MG63 (cell line): ENCODE measurements at regions not wholly inside any gene's neighbourhood (a gene's known extent, or its start where the extent isn't known, plus 50 kb on each side); places are given as distances from the start of the nearest gene placed in this dataset.

Experiments used
- DNase-seq: peaks from one replicate; pipeline ENCODE4 v3.0.0-alpha.2; 2020
- H3K27me3 ChIP-seq: fragments of 250-450 bp; sonication (Bioruptor Pico); 2 replicates; pipeline ENCODE4 v1.5.1; 2020; ENCODE audit warnings: mild to moderate bottlenecking, moderate library complexity
- H3K36me3 ChIP-seq: fragments of 250-450 bp; sonication (Bioruptor Pico); 2 replicates; pipeline ENCODE4 v1.5.1; 2020; ENCODE audit warnings: mild to moderate bottlenecking, moderate library complexity
- H3K4me3 ChIP-seq: fragments of 250-450 bp; sonication (Bioruptor Pico); 2 replicates; pipeline ENCODE4 v1.5.1; 2020; ENCODE audit warnings: mild to moderate bottlenecking, moderate library complexity
- H3K9me3 ChIP-seq: fragments of 250-450 bp; sonication (Bioruptor Pico); 2 replicates; pipeline ENCODE4 v1.5.1; 2020; ENCODE audit warnings: mild to moderate bottlenecking, moderate library complexity

DNA sequence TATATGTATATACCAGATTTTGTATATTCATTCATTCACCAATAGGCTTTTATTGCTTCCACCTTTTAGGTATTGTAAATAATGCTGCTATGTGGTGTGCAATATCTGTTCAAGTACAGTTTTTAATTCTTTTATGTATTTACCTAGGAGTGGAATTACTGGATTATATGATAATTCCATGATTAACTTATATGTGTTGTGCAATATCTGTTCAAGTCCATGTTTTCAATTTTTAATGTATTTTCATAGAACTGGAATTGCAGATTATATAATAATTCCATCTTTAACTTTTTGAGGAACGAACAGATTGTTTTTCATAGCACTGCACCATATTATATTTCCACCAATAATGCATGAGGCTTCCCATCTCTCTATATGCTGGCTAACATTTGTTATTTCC is 50.6 kb upstream of the L3MBTL4 start:
- DNase-seq, result no peak
- Histone ChIP-seq H3K36me3 (no peaks in the 10 kb centered on the region), H3K27me3 (no peaks in the 10 kb centered on the region), H3K9me3 (no peaks in the 10 kb centered on the region; the same call in 1 of the 2 replicates), H3K4me3 (no peak overlapping the region)

DNA sequence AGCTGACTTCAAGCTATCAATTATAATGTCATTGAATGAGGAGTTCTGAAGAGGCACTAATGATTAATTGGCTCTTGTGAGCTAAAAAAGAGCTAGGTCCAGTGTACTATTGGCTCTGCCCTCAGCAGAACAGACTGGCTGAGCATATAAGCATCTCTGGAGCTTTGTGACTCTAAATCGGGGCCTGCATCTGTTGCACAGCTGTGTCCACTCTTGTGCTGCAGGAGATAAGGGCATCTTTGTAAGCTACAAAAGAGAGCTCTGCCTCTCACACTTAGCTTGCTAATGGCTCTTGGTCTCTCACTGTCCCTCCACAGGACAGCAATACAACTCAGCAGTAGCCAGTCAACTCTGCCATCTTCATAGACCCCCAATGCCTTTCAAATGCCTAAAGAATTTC is 61.5 kb upstream of the L3MBTL4 start:
- no peak for DNase-seq
- H3K4me3 ChIP-seq, result no peak overlapping the region
- no peaks in the 10 kb centered on the region for H3K9me3 ChIP-seq

GRCh38 chr18:6476880-6477279 is 62.2 kb upstream of the L3MBTL4 start:
- Histone ChIP-seq H3K27me3 (no peaks in the 10 kb centered on the region), H3K36me3 (no peaks in the 10 kb centered on the region), H3K4me3 (no peak overlapping the region), H3K9me3 (no peaks in the 10 kb centered on the region)
- DNase-seq, result no peak

More for the DNA sequence above, 61.5 kb upstream of the L3MBTL4 start:
- H3K36me3 ChIP-seq, result no peaks in the 10 kb centered on the region
- no peaks in the 10 kb centered on the region for H3K27me3 ChIP-seq

DNA sequence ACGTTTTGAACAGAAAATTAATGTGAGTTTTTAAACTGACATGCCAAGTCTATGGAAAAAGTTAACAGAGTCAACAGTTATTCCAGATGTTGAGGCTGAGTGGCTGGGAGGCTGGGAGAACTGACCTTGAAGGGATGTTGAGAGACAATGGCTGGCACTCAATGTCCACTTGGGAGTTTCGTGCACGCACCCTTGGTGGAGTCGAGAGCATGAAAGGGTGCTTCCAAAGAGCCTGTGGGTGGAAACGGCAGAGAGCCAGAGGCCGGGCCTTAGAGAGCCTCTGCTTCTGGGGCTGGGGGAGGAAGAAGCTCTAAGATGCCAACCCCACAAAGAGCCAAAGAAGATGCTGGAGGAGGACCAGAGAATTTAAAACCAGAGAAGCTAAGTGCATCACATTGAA is 63.4 kb upstream of the L3MBTL4 start:
- no peak for DNase-seq
- no peaks in the 10 kb centered on the region for H3K9me3 ChIP-seq
- no peaks in the 10 kb centered on the region for H3K36me3 ChIP-seq
- H3K4me3 ChIP-seq, result no peak overlapping the region
- no peaks in the 10 kb centered on the region for H3K27me3 ChIP-seq

DNA sequence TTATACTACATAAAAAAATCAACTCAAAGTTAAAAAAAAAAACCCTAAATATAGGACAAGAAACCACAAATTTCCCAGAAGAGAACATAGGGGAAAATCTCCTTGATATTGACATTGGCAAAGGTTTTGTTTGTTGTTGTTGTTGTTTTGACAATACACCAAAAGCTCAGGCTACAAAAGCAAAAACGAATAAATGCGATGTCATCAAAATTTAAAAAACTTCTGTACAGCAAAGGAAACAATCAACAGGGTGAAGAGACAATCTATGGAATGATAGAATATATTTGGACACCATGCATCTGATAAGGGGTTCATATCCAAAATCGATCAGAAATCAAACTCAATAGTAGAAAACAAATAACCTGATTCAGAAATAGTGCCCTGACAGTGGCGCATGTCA is 65.0 kb upstream of the L3MBTL4 start:
- Histone ChIP-seq H3K4me3 (no peak overlapping the region), H3K36me3 (no peaks in the 10 kb centered on the region), H3K9me3 (no peaks in the 10 kb centered on the region), H3K27me3 (no peaks in the 10 kb centered on the region)
- no peak for DNase-seq

DNA sequence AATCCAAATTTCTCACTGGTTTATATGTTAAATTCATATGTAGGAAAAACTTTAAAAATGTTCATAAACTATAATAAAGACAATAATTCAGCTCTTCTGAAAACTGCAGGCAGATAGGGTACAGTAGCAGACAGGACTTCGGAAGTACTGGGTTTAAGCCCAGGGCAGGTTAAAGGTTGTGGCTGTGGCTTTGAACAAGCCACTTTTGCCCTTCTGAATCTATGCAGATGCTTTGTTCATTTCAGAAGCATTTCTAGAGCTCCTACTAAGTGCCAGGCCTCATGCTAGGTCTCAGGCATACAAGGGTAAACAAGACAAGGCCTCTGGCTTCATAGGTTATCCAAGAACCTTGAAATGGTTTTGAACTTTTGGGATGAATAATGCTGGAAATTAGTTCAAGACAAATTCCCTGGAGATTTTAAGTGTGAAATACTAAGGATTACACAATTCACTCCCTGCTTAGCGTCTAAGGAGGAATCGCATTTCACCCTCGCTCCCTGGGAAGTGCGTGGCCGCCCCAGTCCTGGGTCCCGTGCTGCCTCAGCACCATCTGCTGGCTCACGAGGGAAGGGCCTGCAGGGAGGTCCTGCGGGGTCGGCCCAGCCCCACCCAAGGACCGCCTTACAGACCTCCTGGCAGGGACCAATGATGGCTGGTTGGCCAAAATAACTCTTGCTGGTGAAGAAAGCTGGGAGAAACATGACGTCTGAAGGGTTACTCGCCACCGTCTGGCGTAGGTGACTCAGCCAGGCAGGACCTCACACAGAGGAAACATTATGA is 67.7 kb upstream of the L3MBTL4 start:
- Histone ChIP-seq H3K27me3 (no peaks in the 10 kb centered on the region), H3K36me3 (no peaks in the 10 kb centered on the region), H3K4me3 (no peak overlapping the region), H3K9me3 (no peaks in the 10 kb centered on the region)
- DNase-seq, result peak; percentile 56

GRCh38 chr18:6484659-6485058 is 69.9 kb upstream of the L3MBTL4 start:
- Histone ChIP-seq H3K27me3 (no peaks in the 10 kb centered on the region), H3K4me3 (no peak overlapping the region), H3K36me3 (no peaks in the 10 kb centered on the region), H3K9me3 (no peaks in the 10 kb centered on the region)
- no peak for DNase-seq

DNA sequence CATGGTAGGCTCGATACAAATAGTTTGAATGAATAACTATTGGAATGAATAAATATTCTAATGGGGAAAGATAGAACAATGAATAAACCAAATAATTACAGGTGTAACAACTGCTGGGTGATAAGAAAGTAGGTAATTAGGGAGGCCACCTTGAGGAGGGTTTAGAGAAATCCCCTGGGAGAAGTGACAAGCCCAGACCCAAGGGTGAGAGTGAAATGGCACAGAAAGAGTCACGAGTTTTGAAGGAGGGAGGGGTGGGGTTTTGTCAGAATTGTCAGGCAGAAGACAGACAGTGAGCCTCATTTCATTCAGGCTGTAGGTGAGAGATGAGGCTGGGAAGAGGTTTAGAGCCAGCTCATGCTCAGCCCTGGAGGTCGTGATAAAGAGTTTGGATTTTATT is 71.6 kb upstream of the L3MBTL4 start:
- Histone ChIP-seq H3K27me3 (no peaks in the 10 kb centered on the region), H3K4me3 (no peak overlapping the region), H3K36me3 (no peaks in the 10 kb centered on the region), H3K9me3 (no peaks in the 10 kb centered on the region)
- DNase-seq, result no peak

GRCh38 chr18:6486764-6487426 is 72.2 kb upstream of the L3MBTL4 start:
- H3K9me3 ChIP-seq, result no peaks in the 10 kb centered on the region
- H3K36me3 ChIP-seq, result no peaks in the 10 kb centered on the region
- H3K4me3 ChIP-seq, result no peak overlapping the region
- no peak for DNase-seq
- H3K27me3 ChIP-seq, result no peaks in the 10 kb centered on the region

GRCh38 chr18:6487968-6488367 is 73.3 kb upstream of the L3MBTL4 start:
- DNase-seq, result no peak
- H3K36me3 ChIP-seq, result no peaks in the 10 kb centered on the region
- H3K4me3 ChIP-seq, result no peak overlapping the region
- H3K27me3 ChIP-seq, result no peaks in the 10 kb centered on the region
- no peaks in the 10 kb centered on the region for H3K9me3 ChIP-seq

- DNase-seq, result no peak
- H3K9me3 ChIP-seq, result no peaks in the 10 kb centered on the region
- H3K36me3 ChIP-seq, result no peaks in the 10 kb centered on the region
- no peaks in the 10 kb centered on the region for H3K27me3 ChIP-seq
- no peak overlapping the region for H3K4me3 ChIP-seq
These were observed 74.2 kb upstream of the L3MBTL4 start for GRCh38 chr18:6488956-6489355.

GRCh38 chr18:6489977-6490376 is 75.3 kb upstream of the L3MBTL4 start:
- Histone ChIP-seq H3K27me3 (no peaks in the 10 kb centered on the region), H3K9me3 (no peaks in the 10 kb centered on the region), H3K36me3 (no peaks in the 10 kb centered on the region), H3K4me3 (no peak overlapping the region)
- DNase-seq, result no peak

DNA sequence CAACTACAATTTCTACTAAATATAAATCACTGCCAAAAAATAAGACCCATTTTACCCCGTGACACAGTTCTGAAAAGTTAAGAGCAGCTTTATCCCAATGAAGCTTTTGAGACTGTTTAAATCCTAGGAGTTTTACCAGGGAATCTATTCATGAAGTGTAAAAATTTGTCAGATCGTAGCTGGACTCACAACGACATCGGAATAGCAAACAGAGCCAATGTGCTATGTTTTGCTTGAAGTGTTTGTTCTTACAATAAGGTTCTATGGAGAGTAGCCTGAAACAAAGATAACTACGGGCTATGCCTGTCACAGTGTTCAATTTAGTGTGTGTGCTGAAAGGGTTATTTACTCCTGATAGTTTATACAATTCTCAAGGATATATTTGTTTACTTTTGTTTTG is 78.5 kb upstream of the L3MBTL4 start:
- Histone ChIP-seq H3K27me3 (no peaks in the 10 kb centered on the region), H3K9me3 (no peaks in the 10 kb centered on the region), H3K36me3 (no peaks in the 10 kb centered on the region), H3K4me3 (no peak overlapping the region)
- no peak for DNase-seq

DNA sequence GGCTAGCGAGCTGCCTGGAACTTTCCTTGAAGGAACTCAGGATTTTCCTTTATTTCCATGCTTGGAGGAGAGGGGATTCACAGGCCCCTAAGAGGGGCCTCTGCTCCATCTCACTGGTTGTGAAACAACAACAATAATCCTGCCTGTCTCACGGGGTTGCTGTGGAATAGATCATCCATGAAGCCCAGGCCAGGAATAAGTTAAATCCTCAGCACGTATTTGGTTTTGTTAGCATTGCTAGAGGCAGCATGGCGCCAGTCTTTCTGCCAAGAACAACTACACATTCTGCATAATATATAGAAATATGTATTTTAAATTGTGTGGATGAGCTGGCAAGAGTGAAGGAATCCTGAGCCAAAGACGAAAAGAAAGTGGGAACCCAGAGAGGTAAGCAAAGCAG is 80.8 kb upstream of the L3MBTL4 start:
- no peak for DNase-seq
- Histone ChIP-seq H3K4me3 (no peak overlapping the region), H3K9me3 (no peaks in the 10 kb centered on the region), H3K36me3 (no peaks in the 10 kb centered on the region), H3K27me3 (no peaks in the 10 kb centered on the region)

DNA sequence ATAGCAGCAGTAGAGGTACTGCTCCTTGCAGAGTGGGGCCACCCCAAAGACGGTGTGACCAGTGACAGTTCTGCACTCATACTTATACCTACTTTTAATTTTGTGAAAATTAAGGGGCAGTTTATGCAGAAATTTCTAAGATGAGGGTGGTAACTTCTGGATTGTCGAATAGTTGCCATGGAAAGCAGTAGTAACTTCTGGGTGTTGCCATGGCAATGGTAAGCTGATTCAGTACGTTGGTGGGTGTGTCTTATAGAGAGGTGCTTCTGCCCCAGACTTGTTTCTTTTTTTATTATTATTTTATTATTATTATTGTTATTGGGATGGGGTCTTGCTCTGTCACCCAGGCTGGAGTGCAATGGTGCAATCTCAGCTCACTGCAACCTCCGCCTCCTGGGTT is 82.8 kb upstream of the L3MBTL4 start:
- Histone ChIP-seq H3K9me3 (no peaks in the 10 kb centered on the region), H3K27me3 (no peaks in the 10 kb centered on the region), H3K4me3 (no peak overlapping the region), H3K36me3 (no peaks in the 10 kb centered on the region)
- DNase-seq, result no peak

GRCh38 chr18:6498289-6498856 is 83.7 kb upstream of the L3MBTL4 start:
- Histone ChIP-seq H3K9me3 (no peaks in the 10 kb centered on the region), H3K27me3 (no peaks in the 10 kb centered on the region), H3K36me3 (no peaks in the 10 kb centered on the region), H3K4me3 (no peak overlapping the region)
- no peak for DNase-seq

GRCh38 chr18:6504605-6505497 is 90.1 kb upstream of the L3MBTL4 start:
- DNase-seq, result no peak
- Histone ChIP-seq H3K9me3 (no peaks in the 10 kb centered on the region), H3K36me3 (no peaks in the 10 kb centered on the region), H3K27me3 (no peaks in the 10 kb centered on the region), H3K4me3 (no peak overlapping the region)
